ENCODE measurements at regions not wholly inside any gene's neighbourhood (a gene's known extent, or its start where the extent isn't known, plus 50 kb on each side); places are given as distances from the start of the nearest gene placed in this dataset.
A peak's percentile ranks its signal among the peaks of the same experiment; 100 is the strongest.

- H3K4me1 ChIP-seq (ENCODE audit: control insufficient read depth in 2 of 3, insufficient read depth in 2 of 3, low read depth in 1 of 3, low read length in 3 of 3) = no peaks in the 10 kb centered on the region
- TF ChIP-seq, protein P1, sequence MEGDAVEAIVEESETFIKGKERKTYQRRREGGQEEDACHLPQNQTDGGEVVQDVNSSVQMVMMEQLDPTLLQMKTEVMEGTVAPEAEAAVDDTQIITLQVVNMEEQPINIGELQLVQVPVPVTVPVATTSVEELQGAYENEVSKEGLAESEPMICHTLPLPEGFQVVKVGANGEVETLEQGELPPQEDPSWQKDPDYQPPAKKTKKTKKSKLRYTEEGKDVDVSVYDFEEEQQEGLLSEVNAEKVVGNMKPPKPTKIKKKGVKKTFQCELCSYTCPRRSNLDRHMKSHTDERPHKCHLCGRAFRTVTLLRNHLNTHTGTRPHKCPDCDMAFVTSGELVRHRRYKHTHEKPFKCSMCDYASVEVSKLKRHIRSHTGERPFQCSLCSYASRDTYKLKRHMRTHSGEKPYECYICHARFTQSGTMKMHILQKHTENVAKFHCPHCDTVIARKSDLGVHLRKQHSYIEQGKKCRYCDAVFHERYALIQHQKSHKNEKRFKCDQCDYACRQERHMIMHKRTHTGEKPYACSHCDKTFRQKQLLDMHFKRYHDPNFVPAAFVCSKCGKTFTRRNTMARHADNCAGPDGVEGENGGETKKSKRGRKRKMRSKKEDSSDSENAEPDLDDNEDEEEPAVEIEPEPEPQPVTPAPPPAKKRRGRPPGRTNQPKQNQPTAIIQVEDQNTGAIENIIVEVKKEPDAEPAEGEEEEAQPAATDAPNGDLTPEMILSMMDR (IDR thresholded peaks at IDR 0.05; ENCODE audit: borderline replicate concordance, extremely low read depth, insufficient read depth) = no peak
- H3K27me3 ChIP-seq (ENCODE audit: control insufficient read depth, insufficient read depth, low read length) = no peaks in the 10 kb centered on the region
- FAIRE-seq (no peak), DNase-seq (no peak)
- intact Hi-C loops (cut with DNase I) = no loop called here
- no peaks in the 10 kb centered on the region for H3K36me3 ChIP-seq (ENCODE audit: control insufficient read depth in 2 of 3, insufficient read depth in 3 of 3, low read length in 3 of 3)
- no peak overlapping the region for H3K9ac ChIP-seq (ENCODE audit: low read length in 3 of 3)
- peaks cover 0 to 3% (median 0%) of the 10 kb centered on the region in 3 donors for H3K9me3 ChIP-seq (ENCODE audit: control insufficient read depth in 2 of 3, insufficient read depth in 1 of 3, low read length in 3 of 3)
- H3K27ac ChIP-seq (ENCODE audit: low read depth in 2 of 2, low read length in 2 of 2) = no peak overlapping the region
- H3K4me3 ChIP-seq (ENCODE audit: low read length in 3 of 3) = no peak overlapping the region
Observed at GRCh38 chr15:45993508-45993907, 358.7 kb downstream of the SQOR start.

- FAIRE-seq (no peak), DNase-seq (no peak)
- TF ChIP-seq, protein P1 (IDR thresholded peaks at IDR 0.05; ENCODE audit: borderline replicate concordance, extremely low read depth, insufficient read depth) = no peak
Observed at GRCh38 chr15:45995800-45996199, 361.0 kb downstream of the SQOR start.

GRCh38 chr15:46014532-46014931 is 379.7 kb downstream of the SQOR start:
- Histone ChIP-seq H3K27me3 (ENCODE audit: control insufficient read depth, insufficient read depth, low read length) (no peaks in the 10 kb centered on the region), H3K4me3 (ENCODE audit: low read length in 3 of 3) (no peak overlapping the region), H3K36me3 (ENCODE audit: control insufficient read depth in 2 of 3, insufficient read depth in 3 of 3, low read length in 3 of 3) (no peaks in the 10 kb centered on the region), H3K9ac (ENCODE audit: low read length in 3 of 3) (no peak overlapping the region), H3K4me1 (ENCODE audit: control insufficient read depth in 2 of 3, insufficient read depth in 2 of 3, low read depth in 1 of 3, low read length in 3 of 3) (no peaks in the 10 kb centered on the region), H3K9me3 (ENCODE audit: control insufficient read depth in 2 of 3, insufficient read depth in 1 of 3, low read length in 3 of 3) (peaks cover 0 to 16% (median 3%) of the 10 kb centered on the region in 3 donors), H3K27ac (ENCODE audit: low read depth in 2 of 2, low read length in 2 of 2) (no peak overlapping the region)
- DNase-seq (peak in 1 of 5 donors; percentile 38), FAIRE-seq (no peak)
- intact Hi-C loops (cut with DNase I) = no loop called here
- TF ChIP-seq, protein P1 (IDR thresholded peaks at IDR 0.05; ENCODE audit: borderline replicate concordance, extremely low read depth, insufficient read depth) = no peak

More at GRCh38 chr15:45995800-45996199, 361.0 kb downstream of the SQOR start:
- Histone ChIP-seq H3K9me3 (ENCODE audit: control insufficient read depth in 2 of 3, insufficient read depth in 1 of 3, low read length in 3 of 3) (no peaks in the 10 kb centered on the region), H3K27ac (ENCODE audit: low read depth in 2 of 2, low read length in 2 of 2) (no peak overlapping the region), H3K27me3 (ENCODE audit: control insufficient read depth, insufficient read depth, low read length) (no peaks in the 10 kb centered on the region), H3K9ac (ENCODE audit: low read length in 3 of 3) (no peak overlapping the region), H3K4me3 (ENCODE audit: low read length in 3 of 3) (no peak overlapping the region), H3K4me1 (ENCODE audit: control insufficient read depth in 2 of 3, insufficient read depth in 2 of 3, low read depth in 1 of 3, low read length in 3 of 3) (no peaks in the 10 kb centered on the region), H3K36me3 (ENCODE audit: control insufficient read depth in 2 of 3, insufficient read depth in 3 of 3, low read length in 3 of 3) (no peaks in the 10 kb centered on the region)
- intact Hi-C loops (cut with DNase I) = no loop called here

- intact Hi-C loops (cut with DNase I) = no loop called here
- H3K9ac ChIP-seq (ENCODE audit: low read length in 3 of 3) = no peak overlapping the region
- no peak for DNase-seq
- H3K36me3 ChIP-seq (ENCODE audit: control insufficient read depth in 2 of 3, insufficient read depth in 3 of 3, low read length in 3 of 3) = no peaks in the 10 kb centered on the region
- H3K9me3 ChIP-seq (ENCODE audit: control insufficient read depth in 2 of 3, insufficient read depth in 1 of 3, low read length in 3 of 3) = no peaks in the 10 kb centered on the region
- H3K4me1 ChIP-seq (ENCODE audit: control insufficient read depth in 2 of 3, insufficient read depth in 2 of 3, low read depth in 1 of 3, low read length in 3 of 3) = no peaks in the 10 kb centered on the region
- TF ChIP-seq, protein P1 (IDR thresholded peaks at IDR 0.05; ENCODE audit: borderline replicate concordance, extremely low read depth, insufficient read depth) = no peak
- no peak for FAIRE-seq
- H3K27ac ChIP-seq (ENCODE audit: low read depth in 2 of 2, low read length in 2 of 2) = no peak overlapping the region
- no peak overlapping the region for H3K4me3 ChIP-seq (ENCODE audit: low read length in 3 of 3)
- H3K27me3 ChIP-seq (ENCODE audit: control insufficient read depth, insufficient read depth, low read length) = no peaks in the 10 kb centered on the region
Observed at GRCh38 chr15:46034755-46035154, 399.9 kb downstream of the SQOR start.
